Type B pancreatic cell (in vitro differentiated cells): ENCODE measurements at regions not wholly inside any gene's neighbourhood (a gene's known extent, or its start where the extent isn't known, plus 50 kb on each side); places are given as distances from the start of the nearest gene placed in this dataset.

ENCODE experiments used
- DNase-seq: peaks from one replicate; pipeline ENCODE4 v3.0.0; 2021; ENCODE audit warnings: mixed read lengths; ENCODE audit not compliant: unreplicated experiment; ENCODE audit errors: extremely low spot score
- H3K27ac Mint-ChIP-seq: 2 replicates; pipeline ENCODE4 v1.8.0; 2021; ENCODE audit warnings: mild to moderate bottlenecking, mixed read lengths
- H3K27me3 Mint-ChIP-seq: 2 replicates; pipeline ENCODE4 v1.8.0; 2021; ENCODE audit warnings: mixed read lengths
- H3K36me3 Mint-ChIP-seq: 2 replicates; pipeline ENCODE4 v1.8.0; 2021; ENCODE audit warnings: mixed read lengths
- H3K4me1 Mint-ChIP-seq: one replicate; pipeline ENCODE4 v1.8.0; 2021; ENCODE audit warnings: mixed read lengths; ENCODE audit not compliant: unreplicated experiment
- H3K4me3 Mint-ChIP-seq: 2 replicates; pipeline ENCODE4 v1.8.0; 2021; ENCODE audit warnings: mild to moderate bottlenecking, mixed read lengths
- H3K9me3 Mint-ChIP-seq: 2 replicates; pipeline ENCODE4 v1.8.0; 2021; ENCODE audit warnings: mixed read lengths
- CTCF ChIP-seq: fragments of 200-600 bp; sonication (generic); conservative IDR thresholded peaks from 2 replicates; pipeline ENCODE4 v1.5.0; 2021; ENCODE audit warnings: antibody characterized with exemption, mild to moderate bottlenecking

- no peak overlapping the region for H3K27ac Mint-ChIP-seq
- no peaks in the 10 kb centered on the region for H3K9me3 Mint-ChIP-seq
- H3K4me1 Mint-ChIP-seq, result no peaks in the 10 kb centered on the region
- TF ChIP-seq CTCF, result no peak
- no peaks in the 10 kb centered on the region for H3K36me3 Mint-ChIP-seq
- H3K4me3 Mint-ChIP-seq, result no peak overlapping the region
- DNase-seq, result no peak
- no peaks in the 10 kb centered on the region for H3K27me3 Mint-ChIP-seq
Measured at GRCh38 chr5:8157320-8157822, 288.4 kb downstream of the MTRR start.

GRCh38 chr5:8176101-8176693 is 307.2 kb downstream of the MTRR start:
- Mint-ChIP-seq H3K4me3 (no peak overlapping the region), H3K4me1 (peaks cover 23% of the 10 kb centered on the region), H3K9me3 (peaks cover 10% of the 10 kb centered on the region), H3K27me3 (peaks cover 4% of the 10 kb centered on the region), H3K27ac (no peak overlapping the region), H3K36me3 (no peaks in the 10 kb centered on the region)
- TF ChIP-seq CTCF, result no peak
- DNase-seq, result no peak

GRCh38 chr5:8184455-8185063 is 315.6 kb downstream of the MTRR start:
- Mint-ChIP-seq H3K27me3 (peaks cover 4% of the 10 kb centered on the region), H3K4me1 (peaks cover 11% of the 10 kb centered on the region), H3K36me3 (no peaks in the 10 kb centered on the region), H3K9me3 (no peaks in the 10 kb centered on the region), H3K4me3 (no peak overlapping the region), H3K27ac (no peak overlapping the region)
- DNase-seq, result no peak
- TF ChIP-seq CTCF, result peak; percentile 85

- Mint-ChIP-seq H3K27me3 (peaks cover 3% of the 10 kb centered on the region), H3K27ac (no peak overlapping the region), H3K9me3 (no peaks in the 10 kb centered on the region), H3K4me3 (no peak overlapping the region), H3K4me1 (peaks cover 11% of the 10 kb centered on the region), H3K36me3 (no peaks in the 10 kb centered on the region)
- DNase-seq, result no peak
- TF ChIP-seq CTCF, result no peak
Measured at GRCh38 chr5:8185852-8186251, 316.9 kb downstream of the MTRR start.

DNA sequence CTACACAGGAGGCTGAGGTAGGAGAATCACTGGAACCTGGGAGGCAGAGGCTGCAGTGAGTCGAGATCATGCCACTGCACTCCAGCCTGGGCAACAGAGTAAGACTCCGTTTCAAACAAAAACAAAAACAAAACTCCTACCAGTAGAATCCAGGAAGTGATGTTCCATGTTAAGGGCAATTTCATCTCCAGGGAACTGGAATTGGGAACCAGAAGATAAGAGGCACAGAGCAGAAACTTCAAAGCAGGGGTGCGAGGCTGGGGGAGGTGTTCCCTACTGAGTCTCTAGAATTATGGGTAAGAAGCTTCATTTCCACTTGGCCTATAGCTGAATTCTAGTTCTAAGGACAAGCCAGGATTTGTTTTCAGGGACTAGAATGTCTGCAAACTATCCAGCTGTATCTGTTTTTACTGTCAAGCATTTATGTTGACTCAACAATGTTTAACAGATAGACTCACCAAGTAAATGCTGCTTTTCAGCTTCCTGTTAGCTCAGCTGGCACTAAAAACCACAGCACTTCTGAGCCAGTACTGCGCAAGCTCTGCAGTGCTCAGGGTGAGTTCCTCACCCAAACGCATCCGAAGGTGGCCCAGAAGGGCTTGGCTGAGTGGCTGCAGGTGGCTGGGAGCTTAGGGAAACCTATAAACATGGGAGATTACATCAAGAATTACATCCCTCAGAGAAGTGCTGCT is 320.1 kb downstream of the MTRR start:
- no peak for TF ChIP-seq CTCF

More for the DNA sequence above, 320.1 kb downstream of the MTRR start:
- H3K4me1 Mint-ChIP-seq, result peaks cover 11% of the 10 kb centered on the region
- no peaks in the 10 kb centered on the region for H3K9me3 Mint-ChIP-seq
- H3K4me3 Mint-ChIP-seq, result no peak overlapping the region
- H3K27ac Mint-ChIP-seq, result no peak overlapping the region
- no peaks in the 10 kb centered on the region for H3K27me3 Mint-ChIP-seq
- no peak for DNase-seq
- no peaks in the 10 kb centered on the region for H3K36me3 Mint-ChIP-seq
